H9 (cell line): ENCODE measurements at regions not wholly inside any gene's neighbourhood (a gene's known extent, or its start where the extent isn't known, plus 50 kb on each side); places are given as distances from the start of the nearest gene placed in this dataset.

Experiments
- DNase-seq: peaks from one replicate; pipeline ENCODE4 v3.0.0-alpha.2; 2017
- H2AFZ ChIP-seq: one replicate; pipeline ENCODE4 v1.6.1; 2013; ENCODE audit warnings: mild to moderate bottlenecking, low read length, control low read depth, moderate library complexity
- H2AK5ac ChIP-seq: 2 replicates; pipeline ENCODE4 v1.6.1; 2013; ENCODE audit warnings: low read length, control low read depth, mixed read lengths; ENCODE audit not compliant: insufficient read length
- H2BK120ac ChIP-seq: one replicate; pipeline ENCODE4 v1.6.1; 2013; ENCODE audit warnings: low read depth, mild to moderate bottlenecking, low read length, control low read depth, inconsistent platforms; ENCODE audit not compliant: poor library complexity, severe bottlenecking
- H2BK12ac ChIP-seq: 2 replicates; pipeline ENCODE4 v1.6.1; 2013; ENCODE audit warnings: low read length, control low read depth, mixed read lengths, low read depth; ENCODE audit not compliant: insufficient read length
- H2BK15ac ChIP-seq: 2 replicates; pipeline ENCODE4 v1.6.1; 2013; ENCODE audit warnings: low read depth, low read length, control low read depth
- H2BK20ac ChIP-seq: one replicate; pipeline ENCODE4 v1.6.1; 2013; ENCODE audit warnings: low read depth, mild to moderate bottlenecking, low read length, control low read depth, inconsistent platforms; ENCODE audit not compliant: poor library complexity, severe bottlenecking
- H2BK5ac ChIP-seq: 2 replicates; pipeline ENCODE4 v1.6.1; 2013; ENCODE audit warnings: low read length, control low read depth, mixed read lengths; ENCODE audit not compliant: insufficient read length
- H3K14ac ChIP-seq: 2 replicates; pipeline ENCODE4 v1.6.1; 2013; ENCODE audit warnings: low read length, control low read depth; ENCODE audit not compliant: insufficient read depth
- H3K18ac ChIP-seq: 2 replicates; pipeline ENCODE4 v1.6.1; 2013; ENCODE audit warnings: low read depth, mild to moderate bottlenecking, mixed read lengths, low read length, control low read depth; ENCODE audit not compliant: insufficient read length
- H3K23ac ChIP-seq: 2 replicates; pipeline ENCODE4 v1.6.1; 2013; ENCODE audit warnings: low read length, control low read depth, mixed read lengths, low read depth; ENCODE audit not compliant: insufficient read length
- H3K23me2 ChIP-seq: 2 replicates; pipeline ENCODE4 v1.6.1; 2013; ENCODE audit warnings: low read depth, mild to moderate bottlenecking, mixed read lengths, low read length, control low read depth; ENCODE audit not compliant: insufficient read length, poor library complexity, severe bottlenecking
- H3K27ac ChIP-seq: 2 replicates; pipeline ENCODE4 v1.5.1; 2013; ENCODE audit warnings: low read length, control low read depth, mixed read lengths, low read depth; ENCODE audit not compliant: insufficient read length
- H3K27me3 ChIP-seq: 2 replicates; pipeline ENCODE4 v1.6.1; 2013; ENCODE audit warnings: low read length, control low read depth, inconsistent platforms; ENCODE audit not compliant: insufficient read depth
- H3K4ac ChIP-seq: 2 replicates; pipeline ENCODE4 v1.6.1; 2013; ENCODE audit warnings: low read depth, mild to moderate bottlenecking, control low read depth, inconsistent platforms, low read length, moderate library complexity
- H3K4me1 ChIP-seq: 2 replicates; pipeline ENCODE4 v1.6.1; 2013; ENCODE audit warnings: low read length, control low read depth, inconsistent platforms; ENCODE audit not compliant: insufficient read depth
- H3K4me2 ChIP-seq: 2 replicates; pipeline ENCODE4 v1.6.1; 2013; ENCODE audit warnings: low read length, control low read depth, mixed read lengths; ENCODE audit not compliant: insufficient read length, insufficient read depth
- H3K56ac ChIP-seq: 2 replicates; pipeline ENCODE4 v1.6.1; 2013; ENCODE audit warnings: low read depth, mild to moderate bottlenecking, mixed read lengths, low read length, control low read depth; ENCODE audit not compliant: insufficient read length
- H3K79me1 ChIP-seq: 2 replicates; pipeline ENCODE4 v1.6.1; 2013; ENCODE audit warnings: low read depth, mild to moderate bottlenecking, moderate library complexity, low read length, control low read depth, inconsistent platforms; ENCODE audit not compliant: insufficient read depth, poor library complexity, severe bottlenecking
- H3K79me2 ChIP-seq: 2 replicates; pipeline ENCODE4 v1.6.1; 2013; ENCODE audit warnings: low read length, control low read depth, inconsistent platforms; ENCODE audit not compliant: insufficient read depth
- H3K9ac ChIP-seq: 2 replicates; pipeline ENCODE4 v1.6.1; 2013; ENCODE audit warnings: low read length, control low read depth, mixed read lengths; ENCODE audit not compliant: insufficient read length; ENCODE audit errors: extremely low read depth
- H3K9me3 ChIP-seq: one replicate; pipeline ENCODE4 v1.6.1; 2013; ENCODE audit warnings: low read depth, low read length, inconsistent platforms; ENCODE audit not compliant: control insufficient read depth
- H3T11ph ChIP-seq: one replicate; pipeline ENCODE4 v1.6.1; 2013; ENCODE audit warnings: mild to moderate bottlenecking, low read length, control low read depth, inconsistent platforms
- H4K20me1 ChIP-seq: one replicate; pipeline ENCODE4 v1.6.1; 2013; ENCODE audit not compliant: control insufficient read depth, insufficient read length, insufficient read depth
- H4K5ac ChIP-seq: 2 replicates; pipeline ENCODE4 v1.6.1; 2013; ENCODE audit warnings: low read depth, mild to moderate bottlenecking, mixed read lengths, low read length, control low read depth; ENCODE audit not compliant: insufficient read length
- H4K8ac ChIP-seq: replicated peaks from 2 replicates; pipeline ENCODE4 v1.6.1; 2013; ENCODE audit warnings: low read length, control low read depth, mixed read lengths, low read depth; ENCODE audit not compliant: insufficient read length
- H4K91ac ChIP-seq: 2 replicates; pipeline ENCODE4 v1.6.1; 2013; ENCODE audit warnings: low read depth, mild to moderate bottlenecking, moderate library complexity, mixed read lengths, low read length, control low read depth; ENCODE audit not compliant: insufficient read length
- H3K27ac Mint-ChIP-seq, 3 experiments: 2 replicates in 2 of 3; 3 replicates in 1 of 3; pipeline ENCODE4 v1.8.0; 2020 to 2021; ENCODE audit warnings: mixed read lengths in 3 of 3, mild to moderate bottlenecking in 1 of 3, moderate library complexity in 1 of 3
- H3K27me3 Mint-ChIP-seq: 2 replicates; pipeline ENCODE4 v1.8.0; 2021; ENCODE audit warnings: low read depth, mild to moderate bottlenecking, moderate library complexity, mixed read lengths
- H3K36me3 Mint-ChIP-seq, 3 experiments: 2 replicates in 2 of 3; 3 replicates in 1 of 3; pipeline ENCODE4 v1.8.0; 2020 to 2021; ENCODE audit warnings: low read depth in 3 of 3, mixed read lengths in 3 of 3; ENCODE audit not compliant: insufficient read depth in 1 of 3
- H3K4me1 Mint-ChIP-seq, 2 experiments: 2 replicates each; pipeline ENCODE4 v1.8.0; 2020; ENCODE audit warnings: mixed read lengths in 2 of 2
- H3K4me3 Mint-ChIP-seq, 2 experiments: 2 replicates in 1 of 2; 3 replicates in 1 of 2; pipeline ENCODE4 v1.8.0; 2020 to 2021; ENCODE audit warnings: mild to moderate bottlenecking in 2 of 2, mixed read lengths in 2 of 2, moderate library complexity in 1 of 2
- H3K9me3 Mint-ChIP-seq, 2 experiments: 2 replicates in 1 of 2; 3 replicates in 1 of 2; pipeline ENCODE4 v1.8.0; 2020; ENCODE audit warnings: mild to moderate bottlenecking in 2 of 2, mixed read lengths in 2 of 2, moderate library complexity in 1 of 2
- CTCF ChIP-seq: fragments of 200-600 bp; sonication (generic); conservative IDR thresholded peaks from 3 replicates; pipeline ENCODE4 v1.8.0; 2021; ENCODE audit warnings: antibody characterized with exemption, mild to moderate bottlenecking
- WGBS: extraction: QIAGEN DNeasy Blood & Tissue Kit; methylation state at CpG from one replicate; pipeline ENCODE4 v1.1.7; 2013; ENCODE audit warnings: missing lambda C conversion rate, low lambda C conversion rate, mixed read lengths; ENCODE audit not compliant: insufficient read length; ENCODE audit errors: extremely low coverage; 5-methylcytosine and 5-hydroxymethylcytosine counted together

- H3K4ac ChIP-seq: no peak overlapping the region
- no peak overlapping the region for H3K27ac ChIP-seq
- no peak overlapping the region for H4K8ac ChIP-seq
- H4K91ac ChIP-seq: no peak overlapping the region
- DNase-seq: no peak
- H2BK15ac ChIP-seq: no peak overlapping the region
- no peak overlapping the region for H3K23ac ChIP-seq
- Mint-ChIP-seq H3K4me1 (peaks cover 26 to 27% of the 10 kb centered on the region in 2 experiments), H3K9me3 (no peaks in the 10 kb centered on the region), H3K27ac (no peak overlapping the region), H3K36me3 (no peaks in the 10 kb centered on the region), H3K27me3 (peaks cover 14% of the 10 kb centered on the region), H3K4me3 (no peak overlapping the region)
- H2BK5ac ChIP-seq: no peak overlapping the region
- H3K79me2 ChIP-seq: no peaks in the 10 kb centered on the region
- H3K27me3 ChIP-seq: no peaks in the 10 kb centered on the region
- no peaks in the 10 kb centered on the region for H3K9me3 ChIP-seq
- H3K4me2 ChIP-seq: no peak overlapping the region
- H2BK120ac ChIP-seq: no peak overlapping the region
- no peak overlapping the region for H4K5ac ChIP-seq
- H2AFZ ChIP-seq: no peak overlapping the region
- no peak overlapping the region for H3K9ac ChIP-seq
- H2BK20ac ChIP-seq: no peak overlapping the region
- no peak for TF ChIP-seq CTCF
- peaks cover 11% of the 10 kb centered on the region; the same call in 1 of the 2 replicates for H3K4me1 ChIP-seq
- no peaks in the 10 kb centered on the region for H4K20me1 ChIP-seq
- no peak overlapping the region for H3K14ac ChIP-seq
- WGBS: no CpG with 5 or more reads among the region's 2 CpGs
- H3T11ph ChIP-seq: no peak overlapping the region
- H3K56ac ChIP-seq: no peak overlapping the region
- H2AK5ac ChIP-seq: no peak overlapping the region
- no peaks in the 10 kb centered on the region for H3K23me2 ChIP-seq
- no peak overlapping the region for H3K18ac ChIP-seq
- H2BK12ac ChIP-seq: no peak overlapping the region
- H3K79me1 ChIP-seq: no peaks in the 10 kb centered on the region
These were observed 116.7 kb downstream of the UNC5CL start for GRCh38 chr6:40922281-40922680.
